Endodermal cell (in vitro differentiated cells): ENCODE measurements at regions not wholly inside any gene's neighbourhood (a gene's known extent, or its start where the extent isn't known, plus 50 kb on each side); places are given as distances from the start of the nearest gene placed in this dataset.

Experiments used
- DNase-seq: peaks from one replicate; pipeline ENCODE4 v3.0.0-alpha.2; 2017
- H3K27ac ChIP-seq: 2 replicates; pipeline ENCODE4 v1.5.1; 2013; ENCODE audit warnings: mild to moderate bottlenecking, low read depth, low read length, moderate library complexity
- H3K27me3 ChIP-seq: 2 replicates; pipeline ENCODE4 v1.6.1; 2013; ENCODE audit warnings: mild to moderate bottlenecking, low read length, moderate library complexity; ENCODE audit not compliant: insufficient read depth, control insufficient read depth, poor library complexity, severe bottlenecking
- H3K36me3 ChIP-seq: 2 replicates; pipeline ENCODE4 v1.7.0; 2013; ENCODE audit warnings: mild to moderate bottlenecking, low read length, moderate library complexity; ENCODE audit not compliant: control insufficient read depth, insufficient read depth
- H3K4me1 ChIP-seq: one replicate; pipeline ENCODE4 v1.7.0; 2013; ENCODE audit warnings: low read length; ENCODE audit not compliant: control insufficient read depth, insufficient read depth
- H3K4me3 ChIP-seq: 2 replicates; pipeline ENCODE4 v1.5.1; 2013; ENCODE audit warnings: mild to moderate bottlenecking, low read length, moderate library complexity
- H3K9ac ChIP-seq: 2 replicates; pipeline ENCODE4 v1.6.1; 2013; ENCODE audit warnings: mild to moderate bottlenecking, low read length, moderate library complexity; ENCODE audit not compliant: poor library complexity, severe bottlenecking; ENCODE audit errors: extremely low read depth
- H3K9me3 ChIP-seq: 2 replicates; pipeline ENCODE4 v1.6.1; 2013; ENCODE audit warnings: mild to moderate bottlenecking, low read length, moderate library complexity; ENCODE audit not compliant: control insufficient read depth
- H3K27ac Mint-ChIP-seq: 2 replicates; pipeline ENCODE4 v1.8.0; 2020; ENCODE audit warnings: mixed read lengths
- H3K27me3 Mint-ChIP-seq: 2 replicates; pipeline ENCODE4 v1.8.0; 2021; ENCODE audit warnings: mild to moderate bottlenecking, mixed read lengths; ENCODE audit not compliant: insufficient read depth
- H3K36me3 Mint-ChIP-seq: 2 replicates; pipeline ENCODE4 v1.8.0; 2020; ENCODE audit warnings: low read depth, mixed read lengths
- H3K4me1 Mint-ChIP-seq: 2 replicates; pipeline ENCODE4 v1.8.0; 2020; ENCODE audit warnings: mixed read lengths
- H3K4me3 Mint-ChIP-seq: 2 replicates; pipeline ENCODE4 v1.8.0; 2020; ENCODE audit warnings: mild to moderate bottlenecking, moderate library complexity, mixed read lengths
- H3K9me3 Mint-ChIP-seq: 2 replicates; pipeline ENCODE4 v1.8.0; 2020; ENCODE audit warnings: mild to moderate bottlenecking, mixed read lengths
- WGBS, 2 experiments: methylation state at CpG; one replicate each; pipeline versions ENCODE4 v1.1.5 to v1.1.7; 2013; ENCODE audit warnings: missing lambda C conversion rate in 2 of 2, mixed read lengths in 1 of 2; ENCODE audit not compliant: insufficient coverage in 1 of 2, insufficient read length in 1 of 2; 5-methylcytosine and 5-hydroxymethylcytosine counted together
- TF ChIP-seq, protein P1 (sequence below): fragments of 200-600 bp; sonication (generic); conservative IDR thresholded peaks from 2 replicates; pipeline ENCODE4 v1.5.0; 2021; ENCODE audit warnings: antibody characterized with exemption, mild to moderate bottlenecking

DNA sequence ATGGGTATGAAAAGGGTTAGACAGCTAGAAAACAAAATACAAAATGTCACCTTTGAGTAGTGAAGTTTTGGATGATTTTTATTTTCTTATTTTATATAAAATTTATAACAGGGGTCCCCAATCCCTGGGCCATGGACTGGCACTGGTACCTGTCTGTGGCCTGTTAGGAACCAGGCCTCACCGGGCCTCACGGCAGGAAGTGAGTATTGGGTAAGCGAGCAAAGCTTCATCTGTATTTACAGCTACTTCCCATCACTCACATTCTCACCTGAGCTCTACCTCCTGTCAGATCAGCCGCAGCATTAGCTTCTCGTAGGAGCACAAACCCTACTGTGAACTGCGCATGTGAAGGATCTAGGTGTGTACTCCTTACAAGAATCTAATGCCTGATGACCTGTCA, 202.8 kb upstream of the TWIST2 start:
- TF ChIP-seq, protein P1, sequence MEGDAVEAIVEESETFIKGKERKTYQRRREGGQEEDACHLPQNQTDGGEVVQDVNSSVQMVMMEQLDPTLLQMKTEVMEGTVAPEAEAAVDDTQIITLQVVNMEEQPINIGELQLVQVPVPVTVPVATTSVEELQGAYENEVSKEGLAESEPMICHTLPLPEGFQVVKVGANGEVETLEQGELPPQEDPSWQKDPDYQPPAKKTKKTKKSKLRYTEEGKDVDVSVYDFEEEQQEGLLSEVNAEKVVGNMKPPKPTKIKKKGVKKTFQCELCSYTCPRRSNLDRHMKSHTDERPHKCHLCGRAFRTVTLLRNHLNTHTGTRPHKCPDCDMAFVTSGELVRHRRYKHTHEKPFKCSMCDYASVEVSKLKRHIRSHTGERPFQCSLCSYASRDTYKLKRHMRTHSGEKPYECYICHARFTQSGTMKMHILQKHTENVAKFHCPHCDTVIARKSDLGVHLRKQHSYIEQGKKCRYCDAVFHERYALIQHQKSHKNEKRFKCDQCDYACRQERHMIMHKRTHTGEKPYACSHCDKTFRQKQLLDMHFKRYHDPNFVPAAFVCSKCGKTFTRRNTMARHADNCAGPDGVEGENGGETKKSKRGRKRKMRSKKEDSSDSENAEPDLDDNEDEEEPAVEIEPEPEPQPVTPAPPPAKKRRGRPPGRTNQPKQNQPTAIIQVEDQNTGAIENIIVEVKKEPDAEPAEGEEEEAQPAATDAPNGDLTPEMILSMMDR = no peak
- H3K27ac Mint-ChIP-seq = no peak overlapping the region
- no peak for DNase-seq
- no peaks in the 10 kb centered on the region for H3K4me1 Mint-ChIP-seq
- Histone ChIP-seq H3K36me3 (no peaks in the 10 kb centered on the region), H3K9me3 (no peaks in the 10 kb centered on the region), H3K9ac (no peak overlapping the region), H3K27me3 (no peaks in the 10 kb centered on the region), H3K4me3 (no peak overlapping the region), H3K27ac (no peak overlapping the region), H3K4me1 (no peaks in the 10 kb centered on the region)
- no peak overlapping the region for H3K4me3 Mint-ChIP-seq
- H3K9me3 Mint-ChIP-seq = no peaks in the 10 kb centered on the region
- H3K27me3 Mint-ChIP-seq = peaks cover 2% of the 10 kb centered on the region
- H3K36me3 Mint-ChIP-seq = no peaks in the 10 kb centered on the region
- 90 to 92% methylated on average over 2 to 6 of the region's 6 CpGs for WGBS, 2 experiments

DNA sequence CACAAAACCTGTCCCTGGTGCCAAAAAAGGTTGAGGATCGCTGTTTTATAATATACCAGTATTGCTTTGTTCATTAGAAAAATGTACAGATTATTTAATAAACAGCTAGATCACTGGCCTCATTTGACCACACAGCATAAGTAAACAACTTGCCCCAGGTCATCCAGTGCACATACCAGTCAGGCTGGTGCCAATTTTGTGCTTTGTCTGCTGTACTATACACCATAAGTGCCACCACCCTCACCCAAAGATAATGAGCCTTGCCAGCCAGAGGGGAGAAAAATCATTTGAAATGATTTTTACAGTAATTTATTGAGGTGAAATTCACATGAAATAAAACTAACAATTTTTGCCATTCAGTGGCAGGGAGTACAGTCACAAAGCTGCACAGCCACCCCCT, 202.2 kb upstream of the TWIST2 start:
- Histone ChIP-seq H3K36me3 (no peaks in the 10 kb centered on the region), H3K9ac (no peak overlapping the region), H3K9me3 (no peaks in the 10 kb centered on the region), H3K27me3 (no peaks in the 10 kb centered on the region), H3K4me1 (no peaks in the 10 kb centered on the region), H3K4me3 (no peak overlapping the region), H3K27ac (no peak overlapping the region)
- TF ChIP-seq, protein P1 = no peak
- Mint-ChIP-seq H3K27ac (no peak overlapping the region), H3K9me3 (no peaks in the 10 kb centered on the region), H3K4me3 (no peak overlapping the region), H3K36me3 (no peaks in the 10 kb centered on the region), H3K4me1 (no peaks in the 10 kb centered on the region), H3K27me3 (peaks cover 2% of the 10 kb centered on the region)
- WGBS, 2 experiments = 100% methylated on average over 1 of the region's 1 CpG; no CpG with 5 or more reads in 1 of the 2 experiments
- no peak for DNase-seq

DNA sequence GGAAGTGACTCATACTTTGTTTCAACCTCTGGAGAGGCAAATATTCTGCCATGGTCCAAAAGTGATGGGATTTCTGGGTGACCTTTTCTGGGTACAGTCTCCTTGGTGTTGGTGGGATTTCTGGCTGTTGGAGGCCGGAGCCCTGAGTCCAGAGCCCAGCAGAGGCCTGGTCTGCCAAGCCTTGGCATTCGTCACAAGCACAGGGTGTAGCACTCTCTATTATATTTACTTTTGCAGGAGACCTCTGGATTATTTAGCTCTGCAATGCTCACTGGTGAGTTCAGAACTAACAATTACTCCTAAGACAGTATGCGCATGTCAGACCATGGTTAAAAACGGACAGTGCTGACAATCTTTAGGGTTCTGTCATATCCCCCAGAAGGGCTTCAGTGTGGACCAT, 201.6 kb upstream of the TWIST2 start:
- Mint-ChIP-seq H3K9me3 (no peaks in the 10 kb centered on the region), H3K27ac (no peak overlapping the region), H3K4me3 (no peak overlapping the region), H3K36me3 (no peaks in the 10 kb centered on the region), H3K4me1 (no peaks in the 10 kb centered on the region), H3K27me3 (peaks cover 2% of the 10 kb centered on the region)
- H3K4me1 ChIP-seq = no peaks in the 10 kb centered on the region
- H3K36me3 ChIP-seq = no peaks in the 10 kb centered on the region
- H3K27ac ChIP-seq = no peak overlapping the region
- H3K27me3 ChIP-seq = no peaks in the 10 kb centered on the region
- WGBS, 2 experiments = 92 to 95% methylated on average over 2 to 4 of the region's 4 CpGs
- H3K4me3 ChIP-seq = no peak overlapping the region
- H3K9me3 ChIP-seq = no peaks in the 10 kb centered on the region
- H3K9ac ChIP-seq = no peak overlapping the region
- TF ChIP-seq, protein P1 = no peak
- no peak for DNase-seq
